ENCODE measurements at regions not wholly inside any gene's neighbourhood (a gene's known extent, or its start where the extent isn't known, plus 50 kb on each side); places are given as distances from the start of the nearest gene placed in this dataset.

DNA sequence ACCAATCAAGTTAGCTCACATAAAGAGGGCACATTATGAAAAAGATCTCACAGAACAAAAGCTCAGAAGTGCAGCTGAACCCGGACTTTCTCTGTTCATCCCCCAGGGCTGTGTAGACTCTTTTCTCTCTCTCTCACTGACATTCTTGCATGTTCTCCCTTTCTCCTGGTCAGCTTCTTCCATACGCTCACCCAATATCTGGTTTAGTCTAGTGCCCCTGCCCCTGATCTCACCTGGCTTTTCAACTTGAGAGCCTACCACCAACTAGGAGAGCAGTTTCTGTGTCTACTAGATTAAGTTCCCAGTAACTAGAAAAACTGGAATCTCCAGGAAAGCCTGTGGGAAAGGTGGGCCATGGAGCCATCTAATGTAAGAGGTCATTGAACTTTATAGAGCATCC, 126.9 kb upstream of the GRIK3 start:
- ATAC-seq (no peak), DNase-seq (ENCODE audit: low read depth, low spot score) (no peak)
- H3K36me3 ChIP-seq (ENCODE audit: control insufficient read depth, insufficient read depth, low read length): no peaks in the 10 kb centered on the region
- H3K9me3 ChIP-seq (ENCODE audit: control insufficient read depth, insufficient read depth, low read depth, low read length): no peaks in the 10 kb centered on the region
- TF ChIP-seq, protein P1, sequence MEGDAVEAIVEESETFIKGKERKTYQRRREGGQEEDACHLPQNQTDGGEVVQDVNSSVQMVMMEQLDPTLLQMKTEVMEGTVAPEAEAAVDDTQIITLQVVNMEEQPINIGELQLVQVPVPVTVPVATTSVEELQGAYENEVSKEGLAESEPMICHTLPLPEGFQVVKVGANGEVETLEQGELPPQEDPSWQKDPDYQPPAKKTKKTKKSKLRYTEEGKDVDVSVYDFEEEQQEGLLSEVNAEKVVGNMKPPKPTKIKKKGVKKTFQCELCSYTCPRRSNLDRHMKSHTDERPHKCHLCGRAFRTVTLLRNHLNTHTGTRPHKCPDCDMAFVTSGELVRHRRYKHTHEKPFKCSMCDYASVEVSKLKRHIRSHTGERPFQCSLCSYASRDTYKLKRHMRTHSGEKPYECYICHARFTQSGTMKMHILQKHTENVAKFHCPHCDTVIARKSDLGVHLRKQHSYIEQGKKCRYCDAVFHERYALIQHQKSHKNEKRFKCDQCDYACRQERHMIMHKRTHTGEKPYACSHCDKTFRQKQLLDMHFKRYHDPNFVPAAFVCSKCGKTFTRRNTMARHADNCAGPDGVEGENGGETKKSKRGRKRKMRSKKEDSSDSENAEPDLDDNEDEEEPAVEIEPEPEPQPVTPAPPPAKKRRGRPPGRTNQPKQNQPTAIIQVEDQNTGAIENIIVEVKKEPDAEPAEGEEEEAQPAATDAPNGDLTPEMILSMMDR (IDR thresholded peaks at IDR 0.05): no peak
- TF ChIP-seq REST (IDR thresholded peaks at IDR 0.05; ENCODE audit: insufficient read depth in 1 of 2, low read depth in 2 of 2, low read length in 1 of 2) (no peak), POLR2AphosphoS5 (IDR thresholded peaks at IDR 0.05; ENCODE audit: low read depth, low read length) (no peak), SIN3A (IDR thresholded peaks at IDR 0.05; ENCODE audit: borderline replicate concordance, insufficient read depth, low read depth, low read length) (no peak), TCF7L2 (IDR thresholded peaks at IDR 0.05; ENCODE audit: low read depth, low read length) (no peak)
- no peak overlapping the region for H3K27ac ChIP-seq (ENCODE audit: low read length)
- BruUV-seq (replicated peaks): no TSS peak
- POLR2A ChIA-PET: no interaction called here
- in situ Hi-C loops (cut with HindIII; ENCODE audit: low pct_unique_long_range_greater_than_20kb, low sequenced_read_pairs) (no loop called here), intact Hi-C loops (cut with micrococcal nuclease; ENCODE audit: unreplicated experiment) (no loop called here)
- no peaks in the 10 kb centered on the region; the same call in 1 of the 2 replicates for H3K27me3 ChIP-seq (ENCODE audit: control insufficient read depth, insufficient read depth, low read length)
- no peak overlapping the region for H3K4me3 ChIP-seq (ENCODE audit: low read depth in 2 of 2, low read length in 2 of 2)
- CTCF ChIA-PET: no interaction called here
- H3K4me1 ChIP-seq (ENCODE audit: control insufficient read depth, insufficient read depth, low read length): no peaks in the 10 kb centered on the region

- TF ChIP-seq REST (IDR thresholded peaks at IDR 0.05; ENCODE audit: insufficient read depth in 1 of 2, low read depth in 2 of 2, low read length in 1 of 2) (no peak), SIN3A (IDR thresholded peaks at IDR 0.05; ENCODE audit: borderline replicate concordance, insufficient read depth, low read depth, low read length) (no peak), TCF7L2 (IDR thresholded peaks at IDR 0.05; ENCODE audit: low read depth, low read length) (no peak), POLR2AphosphoS5 (IDR thresholded peaks at IDR 0.05; ENCODE audit: low read depth, low read length) (no peak)
- TF ChIP-seq, protein P1 (IDR thresholded peaks at IDR 0.05): no peak
- H3K4me3 ChIP-seq (ENCODE audit: low read depth in 2 of 2, low read length in 2 of 2): no peak overlapping the region
- CTCF ChIA-PET: no interaction called here
- no TSS peak for BruUV-seq (replicated peaks)
- no peak overlapping the region for H3K27ac ChIP-seq (ENCODE audit: low read length)
- H3K27me3 ChIP-seq (ENCODE audit: control insufficient read depth, insufficient read depth, low read length): no peaks in the 10 kb centered on the region; the same call in 1 of the 2 replicates
- in situ Hi-C loops (cut with HindIII; ENCODE audit: low pct_unique_long_range_greater_than_20kb, low sequenced_read_pairs) (no loop called here), intact Hi-C loops (cut with micrococcal nuclease; ENCODE audit: unreplicated experiment) (no loop called here)
- no peaks in the 10 kb centered on the region for H3K9me3 ChIP-seq (ENCODE audit: control insufficient read depth, insufficient read depth, low read depth, low read length)
- ATAC-seq (no peak), DNase-seq (ENCODE audit: low read depth, low spot score) (no peak)
- POLR2A ChIA-PET: no interaction called here
- no peaks in the 10 kb centered on the region for H3K36me3 ChIP-seq (ENCODE audit: control insufficient read depth, insufficient read depth, low read length)
- no peaks in the 10 kb centered on the region for H3K4me1 ChIP-seq (ENCODE audit: control insufficient read depth, insufficient read depth, low read length)
Observed at GRCh38 chr1:37162059-37162458, 127.7 kb upstream of the GRIK3 start.
